Gastroesophageal sphincter (tissue), 3 donors: ENCODE measurements at regions not wholly inside any gene's neighbourhood (a gene's known extent, or its start where the extent isn't known, plus 50 kb on each side); places are given as distances from the start of the nearest gene placed in this dataset.

Experiments used
- EP300 ChIP-seq: sonication (generic); formaldehyde crosslinking; IDR thresholded peaks from one replicate; pipeline ENCODE4 v1.6.1; 2017; ENCODE audit warnings: antibody characterized with exemption, mild to moderate bottlenecking
- POLR2A ChIP-seq, 2 donors: fragments of 450-650 bp; IDR thresholded peaks; one replicate each; pipeline ENCODE4 v1.6.1; 2017; ENCODE audit warnings: antibody characterized with exemption in 2 of 2, mild to moderate bottlenecking in 2 of 2, moderate library complexity in 1 of 2
- TF ChIP-seq, protein P1 (sequence below), 4 experiments: fragments of 200-600 bp in 2 of 4; fragments of 450-650 bp in 2 of 4; sonication (generic) in 1 of 4; IDR thresholded peaks; one replicate each; pipeline ENCODE4 v1.5.1; 2017 to 2019; ENCODE audit warnings: antibody characterized with exemption in 4 of 4, mild to moderate bottlenecking in 2 of 4, moderate library complexity in 2 of 4

DNA sequence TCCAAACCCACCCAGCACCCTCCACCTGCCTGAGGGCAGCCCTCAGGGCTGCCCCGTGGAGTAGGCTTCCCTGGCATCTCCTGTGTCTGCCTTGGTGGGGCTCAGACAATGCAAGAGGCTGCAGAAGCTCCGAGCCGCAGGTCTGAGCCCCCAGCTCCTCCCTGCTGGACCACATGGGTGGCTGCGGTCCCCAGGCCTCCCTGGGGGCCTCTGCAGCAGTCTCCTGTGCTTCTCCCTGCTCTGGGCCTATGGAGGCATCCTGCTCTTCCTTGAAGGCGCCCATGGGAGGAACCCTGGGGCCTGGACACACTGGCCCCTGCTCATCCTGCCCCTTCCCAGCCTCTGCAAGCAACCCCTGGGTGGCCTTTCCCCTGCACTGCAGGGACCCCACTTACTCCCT lies 86.1 kb upstream of the ACTRT2 start:
- TF ChIP-seq, protein P1, sequence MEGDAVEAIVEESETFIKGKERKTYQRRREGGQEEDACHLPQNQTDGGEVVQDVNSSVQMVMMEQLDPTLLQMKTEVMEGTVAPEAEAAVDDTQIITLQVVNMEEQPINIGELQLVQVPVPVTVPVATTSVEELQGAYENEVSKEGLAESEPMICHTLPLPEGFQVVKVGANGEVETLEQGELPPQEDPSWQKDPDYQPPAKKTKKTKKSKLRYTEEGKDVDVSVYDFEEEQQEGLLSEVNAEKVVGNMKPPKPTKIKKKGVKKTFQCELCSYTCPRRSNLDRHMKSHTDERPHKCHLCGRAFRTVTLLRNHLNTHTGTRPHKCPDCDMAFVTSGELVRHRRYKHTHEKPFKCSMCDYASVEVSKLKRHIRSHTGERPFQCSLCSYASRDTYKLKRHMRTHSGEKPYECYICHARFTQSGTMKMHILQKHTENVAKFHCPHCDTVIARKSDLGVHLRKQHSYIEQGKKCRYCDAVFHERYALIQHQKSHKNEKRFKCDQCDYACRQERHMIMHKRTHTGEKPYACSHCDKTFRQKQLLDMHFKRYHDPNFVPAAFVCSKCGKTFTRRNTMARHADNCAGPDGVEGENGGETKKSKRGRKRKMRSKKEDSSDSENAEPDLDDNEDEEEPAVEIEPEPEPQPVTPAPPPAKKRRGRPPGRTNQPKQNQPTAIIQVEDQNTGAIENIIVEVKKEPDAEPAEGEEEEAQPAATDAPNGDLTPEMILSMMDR (IDR thresholded peaks at IDR 0.05), result no peak
- TF ChIP-seq POLR2A (IDR thresholded peaks at IDR 0.05) (no peak), EP300 (no peak)
